ENCODE measurements at regions not wholly inside any gene's neighbourhood (a gene's known extent, or its start where the extent isn't known, plus 50 kb on each side); places are given as distances from the start of the nearest gene placed in this dataset.
A peak's percentile ranks its signal among the peaks of the same experiment; 100 is the strongest.
"Not testable (repeated sequence)": the region's sequence is repeated elsewhere in the genome, so short reads cannot be mapped to it uniquely, and the experiment has no call there.

GRCh38 chr5:1655496-1656270 lies 131.9 kb upstream of the LPCAT1 start:
- no peak for TF ChIP-seq CTCF (IDR thresholded peaks at IDR 0.05; ENCODE audit: extremely low read depth, insufficient read depth, missing control alignments)
- in situ Hi-C loops (cut with MboI; ENCODE audit: low pct_unique_long_range_greater_than_20kb, low sequenced_read_pairs, unreplicated experiment): no loop called here

GRCh38 chr5:1654786-1655495 lies 131.2 kb upstream of the LPCAT1 start:
- in situ Hi-C loops (cut with MboI; ENCODE audit: low pct_unique_long_range_greater_than_20kb, low sequenced_read_pairs, unreplicated experiment): no loop called here
- no peak for TF ChIP-seq CTCF (IDR thresholded peaks at IDR 0.05; ENCODE audit: extremely low read depth, insufficient read depth, missing control alignments)
- no peak for DNase-seq (ENCODE audit: low spot score)

More at GRCh38 chr5:1655496-1656270, 131.9 kb upstream of the LPCAT1 start:
- DNase-seq (ENCODE audit: low spot score): no peak

- DNase-seq (ENCODE audit: low spot score); in situ Hi-C loops (cut with MboI; ENCODE audit: low pct_unique_long_range_greater_than_20kb, low sequenced_read_pairs, unreplicated experiment): not testable (repeated sequence)
- peak; percentile 49 for TF ChIP-seq CTCF (IDR thresholded peaks at IDR 0.05; ENCODE audit: extremely low read depth, insufficient read depth, missing control alignments)
Observed at GRCh38 chr5:1653698-1654651, 130.2 kb upstream of the LPCAT1 start.

GRCh38 chr5:1652873-1653697 lies 129.3 kb upstream of the LPCAT1 start:
- no peak for DNase-seq (ENCODE audit: low spot score)
- in situ Hi-C loops (cut with MboI; ENCODE audit: low pct_unique_long_range_greater_than_20kb, low sequenced_read_pairs, unreplicated experiment): no loop called here
- no peak for TF ChIP-seq CTCF (IDR thresholded peaks at IDR 0.05; ENCODE audit: extremely low read depth, insufficient read depth, missing control alignments)

- no peak for TF ChIP-seq CTCF (IDR thresholded peaks at IDR 0.05; ENCODE audit: extremely low read depth, insufficient read depth, missing control alignments)
- no peak for DNase-seq (ENCODE audit: low spot score)
- in situ Hi-C loops (cut with MboI; ENCODE audit: low pct_unique_long_range_greater_than_20kb, low sequenced_read_pairs, unreplicated experiment): no loop called here
Observed at GRCh38 chr5:1651971-1652872, 128.5 kb upstream of the LPCAT1 start.
